Bronchial epithelial cell (primary cell): ENCODE measurements at regions not wholly inside any gene's neighbourhood (a gene's known extent, or its start where the extent isn't known, plus 50 kb on each side); places are given as distances from the start of the nearest gene placed in this dataset.
"Not testable (repeated sequence)": the region's sequence is repeated elsewhere in the genome, so short reads cannot be mapped to it uniquely, and the experiment has no call there.

ENCODE experiments used
- DNase-seq: peaks from one replicate; pipeline ENCODE4 v3.0.0-alpha.2; 2010; ENCODE audit warnings: low read depth
- FAIRE-seq: peaks from 2 replicates; lab custom pipeline; 2011; peaks lifted over from hg19 to GRCh38; lab: Jason Lieb, UNC
- H3K27me3 ChIP-seq: 2 replicates; pipeline ENCODE4 v1.5.1; 2011; ENCODE audit warnings: low read length; ENCODE audit not compliant: control insufficient read depth, insufficient read depth
- H3K36me3 ChIP-seq: 2 replicates; pipeline ENCODE4 v1.5.1; 2011; ENCODE audit warnings: low read length; ENCODE audit not compliant: control insufficient read depth, insufficient read depth
- H3K4me3 ChIP-seq: 2 replicates; pipeline ENCODE4 v1.5.1; 2011; ENCODE audit warnings: mild to moderate bottlenecking, low read depth, low read length, control low read depth
- CTCF ChIP-seq: IDR thresholded peaks from 2 replicates; pipeline ENCODE4 v1.5.1; 2011; ENCODE audit warnings: mild to moderate bottlenecking, moderate library complexity, low read length, control low read depth, inconsistent platforms; ENCODE audit not compliant: insufficient read depth, severe bottlenecking

DNA sequence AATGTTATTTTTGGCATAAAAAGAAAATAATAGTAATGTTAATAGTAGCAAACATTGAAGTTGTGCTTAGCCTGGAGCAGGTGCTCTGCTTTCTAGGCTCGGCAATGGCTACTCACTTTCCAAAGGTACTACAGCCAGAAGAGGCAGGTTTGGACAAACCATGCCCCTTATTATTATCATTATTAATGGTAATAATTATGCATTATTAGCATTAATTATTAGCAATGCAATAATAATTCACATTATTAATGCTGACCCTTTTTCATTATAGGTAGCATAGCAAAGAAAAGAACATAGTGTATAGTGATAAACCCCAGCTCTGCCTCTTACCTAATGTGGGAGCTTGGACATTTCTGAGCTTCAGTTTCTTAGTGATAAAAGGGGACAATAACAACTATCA is 171.4 kb downstream of the EDEM1 start:
- Histone ChIP-seq H3K27me3 (no peaks in the 10 kb centered on the region), H3K36me3 (no peaks in the 10 kb centered on the region), H3K4me3 (no peak overlapping the region)
- FAIRE-seq = no peak
- no peak for TF ChIP-seq CTCF
- DNase-seq = no peak

DNA sequence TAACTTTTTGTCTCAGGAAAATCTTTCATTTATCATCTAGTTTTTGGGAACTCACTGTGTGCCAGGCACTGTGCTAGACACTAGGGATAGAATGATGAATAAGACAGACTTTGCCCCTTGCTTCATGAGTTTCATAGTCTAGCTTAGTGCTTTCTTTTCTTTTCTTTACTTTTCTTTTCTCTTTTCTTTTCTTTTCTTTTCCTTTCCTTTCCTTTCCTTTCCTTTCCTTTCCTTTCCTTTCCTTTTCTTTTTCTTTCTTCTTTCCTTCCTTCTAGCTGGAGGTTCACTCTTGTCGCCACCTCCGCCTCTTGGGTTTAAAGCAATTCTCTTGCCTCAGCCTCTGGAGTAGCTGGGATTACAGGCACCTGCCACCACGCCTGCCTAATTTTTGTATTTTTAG is 172.9 kb downstream of the EDEM1 start:
- FAIRE-seq (no peak), DNase-seq (no peak)
- no peak overlapping the region for H3K4me3 ChIP-seq
- H3K27me3 ChIP-seq = no peaks in the 10 kb centered on the region
- no peak for TF ChIP-seq CTCF
- no peaks in the 10 kb centered on the region for H3K36me3 ChIP-seq

- FAIRE-seq (no peak), DNase-seq (no peak)
- TF ChIP-seq CTCF = no peak
Measured at GRCh38 chr3:5366746-5367145, 179.2 kb downstream of the EDEM1 start.

DNA sequence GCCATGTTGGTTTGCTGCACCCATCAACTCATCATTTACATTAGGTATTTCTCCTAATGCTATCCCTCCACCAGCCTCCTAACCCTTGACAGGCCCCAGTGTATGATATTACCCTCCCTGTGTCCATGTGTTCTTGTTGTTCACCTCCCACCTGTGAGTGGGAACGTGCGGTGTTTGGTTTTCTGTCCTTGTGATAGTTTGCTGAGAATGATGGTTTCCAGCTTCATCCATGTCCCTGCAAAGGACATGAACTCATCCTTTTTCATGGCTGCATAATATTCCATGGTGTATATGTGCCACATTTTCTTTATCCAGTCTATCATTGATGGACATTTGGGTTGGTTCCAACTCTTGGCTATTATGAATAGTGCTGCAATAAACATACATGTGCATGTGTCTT is 184.0 kb downstream of the EDEM1 start:
- not testable (repeated sequence) for DNase-seq, FAIRE-seq

More at GRCh38 chr3:5366746-5367145, 179.2 kb downstream of the EDEM1 start:
- no peaks in the 10 kb centered on the region for H3K36me3 ChIP-seq
- no peak overlapping the region for H3K4me3 ChIP-seq
- no peaks in the 10 kb centered on the region for H3K27me3 ChIP-seq

DNA sequence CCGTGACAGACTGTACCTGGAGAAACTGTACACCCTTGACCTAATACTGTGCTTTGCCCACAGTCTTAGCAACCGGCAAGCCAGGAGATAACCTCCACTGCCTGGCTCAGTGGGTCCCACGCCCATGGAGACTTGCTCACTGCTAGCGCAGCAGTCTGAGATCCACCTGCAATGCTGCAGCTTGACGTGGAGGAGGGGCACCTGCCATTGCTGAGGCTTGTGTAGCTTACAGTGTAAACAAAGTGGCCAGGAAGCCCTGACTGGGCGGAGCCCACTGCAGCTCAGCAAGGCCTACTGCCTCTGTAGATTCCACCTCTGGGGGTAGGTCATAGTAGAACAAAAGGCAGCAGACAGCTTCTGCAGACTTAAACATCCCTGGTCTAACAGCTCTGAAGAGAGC is 189.3 kb downstream of the EDEM1 start:
- TF ChIP-seq CTCF = no peak
- peak; percentile 61 for DNase-seq
- Histone ChIP-seq H3K4me3 (no peak overlapping the region), H3K36me3 (no peaks in the 10 kb centered on the region), H3K27me3 (no peaks in the 10 kb centered on the region)
- no peak for FAIRE-seq

More for the DNA sequence above, 184.0 kb downstream of the EDEM1 start:
- H3K36me3 ChIP-seq, H3K27me3 ChIP-seq, H3K4me3 ChIP-seq: not testable (repeated sequence)

GRCh38 chr3:5379266-5379665 is 191.8 kb downstream of the EDEM1 start:
- not testable (repeated sequence) for DNase-seq, H3K4me3 ChIP-seq, FAIRE-seq

DNA sequence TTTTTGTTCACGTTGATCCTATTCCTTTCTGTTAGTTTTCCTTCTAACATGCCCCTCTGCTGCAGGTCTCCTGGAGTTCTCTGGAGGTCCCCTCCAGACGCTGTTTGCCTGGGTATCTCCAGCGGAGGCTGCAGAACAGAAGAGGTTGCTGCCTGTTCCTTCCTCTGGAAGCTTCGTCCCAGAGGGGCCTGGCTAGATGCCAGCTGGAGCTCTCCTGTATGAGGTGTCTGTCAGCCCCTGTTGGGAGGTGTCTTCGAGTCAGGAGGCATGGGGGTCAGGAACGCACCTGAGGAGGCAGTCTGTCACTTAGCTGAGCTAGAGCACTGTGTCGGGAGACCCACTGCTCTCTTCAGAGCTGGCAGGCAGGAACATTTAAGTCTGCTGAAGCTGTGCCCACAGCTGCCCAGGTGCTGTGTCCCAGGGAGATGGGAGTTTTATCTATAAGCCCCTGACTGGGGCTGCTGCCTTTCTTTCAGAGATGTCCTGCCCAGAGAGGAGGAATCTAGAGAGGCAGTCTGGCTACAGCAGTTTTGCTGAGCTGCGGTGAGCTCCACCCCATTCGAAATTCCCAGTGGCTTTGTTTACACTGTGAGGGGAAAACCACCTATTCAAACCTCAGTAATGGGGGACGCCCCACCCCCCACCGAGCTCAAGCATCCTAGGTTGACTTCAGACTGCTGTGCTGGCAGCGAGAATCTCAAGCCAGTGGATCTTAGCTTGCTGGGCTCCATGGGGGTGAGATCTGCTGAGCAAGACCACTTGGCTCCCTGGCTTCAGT is 196.2 kb downstream of the EDEM1 start:
- DNase-seq, H3K36me3 ChIP-seq, H3K27me3 ChIP-seq, FAIRE-seq, H3K4me3 ChIP-seq: not testable (repeated sequence)

More at GRCh38 chr3:5379266-5379665, 191.8 kb downstream of the EDEM1 start:
- not testable (repeated sequence) for H3K27me3 ChIP-seq, H3K36me3 ChIP-seq
